GM12801 (cell line): ENCODE measurements at regions not wholly inside any gene's neighbourhood (a gene's known extent, or its start where the extent isn't known, plus 50 kb on each side); places are given as distances from the start of the nearest gene placed in this dataset.

Experiments used
- CTCF ChIP-seq: IDR thresholded peaks from one replicate; pipeline ENCODE4 v1.5.1; 2011; ENCODE audit warnings: control low read depth; ENCODE audit not compliant: insufficient read length; ENCODE audit errors: extremely low read depth

GRCh38 chr5:68658810-68659372, 434.9 kb upstream of the SLC30A5 start:
- no peak for TF ChIP-seq CTCF

GRCh38 chr5:68659881-68660280, 433.9 kb upstream of the SLC30A5 start:
- TF ChIP-seq CTCF, result no peak

DNA sequence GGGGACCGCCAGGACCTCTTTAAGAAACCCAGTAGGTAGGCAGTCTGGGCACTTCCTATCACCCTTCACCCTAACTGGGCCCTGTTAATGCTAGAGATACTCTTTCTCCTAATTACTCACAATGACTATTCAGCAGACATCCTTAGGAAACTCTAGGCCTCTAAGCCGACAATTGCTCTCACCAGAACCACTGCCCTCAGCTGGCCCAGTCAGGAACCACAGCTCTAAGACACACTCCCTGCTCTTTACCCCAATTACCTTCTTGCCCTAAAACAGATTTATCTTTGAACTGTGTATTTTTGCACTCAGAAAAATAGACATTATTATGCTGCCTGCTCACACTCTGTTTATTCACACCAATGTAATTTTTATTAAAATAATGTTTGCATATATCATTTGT, 432.6 kb upstream of the SLC30A5 start:
- TF ChIP-seq CTCF, result no peak

DNA sequence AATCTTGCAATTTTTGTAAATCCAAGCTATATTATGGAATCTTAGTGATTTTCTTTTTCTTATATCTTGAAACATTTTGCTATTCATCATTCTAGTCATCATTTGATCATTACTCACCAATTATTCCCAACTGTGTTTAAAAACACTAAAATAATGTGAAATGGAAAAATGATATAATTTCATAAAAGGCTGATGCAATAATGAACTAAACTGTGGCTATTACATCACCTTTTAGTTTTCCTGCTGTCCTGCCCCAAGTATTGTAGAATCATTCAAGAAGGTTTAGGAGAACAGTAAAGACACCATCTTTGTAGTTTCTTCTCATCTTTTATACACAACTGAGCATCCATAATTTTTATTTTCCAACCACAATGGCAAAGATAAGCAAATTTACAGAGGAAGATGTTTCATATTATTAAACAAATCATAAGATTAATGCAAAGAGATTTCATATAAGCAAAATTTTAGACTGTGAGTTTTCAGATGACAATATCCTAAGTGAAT, 431.0 kb upstream of the SLC30A5 start:
- TF ChIP-seq CTCF, result no peak

- TF ChIP-seq CTCF, result no peak
Observed at GRCh38 chr5:68669864-68670575, 423.8 kb upstream of the SLC30A5 start.

DNA sequence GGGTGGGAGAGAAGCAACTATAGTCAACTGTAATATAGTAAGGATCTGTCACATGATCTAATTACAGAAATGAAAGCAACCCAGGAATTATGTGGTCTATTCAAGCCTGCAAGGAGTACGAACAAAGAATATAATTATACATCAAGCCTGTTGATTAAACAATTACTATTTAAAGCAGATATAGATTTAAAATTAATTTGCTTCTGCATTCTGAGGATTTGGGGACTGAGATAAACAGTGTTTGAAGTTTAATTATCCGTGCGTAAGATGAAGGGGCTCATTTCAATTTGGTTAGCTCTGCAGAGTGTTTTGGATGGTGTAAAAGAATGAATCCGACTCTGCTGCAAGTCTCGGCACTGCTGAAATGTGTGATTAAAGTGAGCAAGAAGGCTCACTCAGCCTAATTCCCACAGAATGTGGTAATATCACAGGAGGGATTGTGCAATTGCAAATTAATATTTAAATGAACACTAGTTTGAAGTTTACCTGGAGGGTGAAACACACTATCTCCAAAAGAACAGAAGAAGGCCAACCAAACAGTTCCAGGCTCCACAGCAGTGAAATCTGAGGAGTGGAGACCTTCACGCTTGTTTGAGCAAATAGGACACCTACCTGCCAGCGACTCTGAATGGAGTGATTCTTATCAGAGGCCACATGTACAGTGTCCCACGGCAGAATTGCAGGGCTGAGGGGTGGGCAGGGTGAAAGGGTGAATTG, 420.6 kb upstream of the SLC30A5 start:
- TF ChIP-seq CTCF, result no peak

DNA sequence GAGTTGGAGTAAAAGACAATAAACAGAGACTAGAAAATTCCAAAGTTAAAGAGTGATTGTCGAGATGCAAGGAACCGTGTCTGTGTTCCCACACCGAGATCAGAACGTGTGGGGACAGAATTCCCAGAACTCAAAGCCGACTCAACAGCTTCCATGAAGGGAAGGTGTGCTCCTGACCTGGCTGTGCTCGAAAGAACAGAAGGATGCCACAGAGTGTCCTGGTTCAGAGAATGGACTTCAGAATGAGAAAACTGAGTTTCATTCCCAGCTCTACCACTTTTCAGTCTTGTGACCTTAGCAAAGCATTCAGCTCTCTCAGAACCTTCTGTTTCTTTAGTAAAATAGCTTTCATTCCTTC, 420.0 kb upstream of the SLC30A5 start:
- TF ChIP-seq CTCF, result no peak
